ENCODE measurements at regions not wholly inside any gene's neighbourhood (a gene's known extent, or its start where the extent isn't known, plus 50 kb on each side); places are given as distances from the start of the nearest gene placed in this dataset.

DNA sequence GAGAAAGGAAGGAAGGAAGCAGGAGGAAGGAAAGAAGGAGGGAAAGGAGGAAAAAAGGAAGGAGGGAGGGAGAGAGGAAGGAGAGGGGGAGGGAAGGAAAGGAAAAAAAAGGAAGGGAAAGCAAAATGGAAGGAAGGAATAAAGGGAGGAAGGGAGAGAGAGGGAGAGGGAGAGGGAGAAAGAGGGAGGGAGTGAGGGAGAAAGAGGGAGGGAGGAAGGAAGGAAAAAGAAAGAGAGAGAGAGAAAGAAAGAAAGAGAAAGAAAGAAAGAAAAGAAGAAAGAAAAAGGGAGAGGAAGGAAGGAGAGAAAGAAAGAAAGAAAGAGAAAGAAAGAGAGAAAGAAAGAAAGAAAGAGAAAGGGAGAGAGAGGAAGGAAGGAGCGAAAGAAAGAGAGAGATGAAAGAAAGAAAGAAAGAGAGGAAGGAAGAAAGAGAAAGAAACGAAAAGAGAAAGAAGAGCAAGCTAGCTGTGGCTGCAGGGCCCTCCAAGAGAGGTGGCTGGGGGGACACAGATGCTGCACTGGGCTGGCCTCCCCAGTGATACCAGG lies 472.4 kb upstream of the MGMT start:
- FAIRE-seq, result no peak

DNA sequence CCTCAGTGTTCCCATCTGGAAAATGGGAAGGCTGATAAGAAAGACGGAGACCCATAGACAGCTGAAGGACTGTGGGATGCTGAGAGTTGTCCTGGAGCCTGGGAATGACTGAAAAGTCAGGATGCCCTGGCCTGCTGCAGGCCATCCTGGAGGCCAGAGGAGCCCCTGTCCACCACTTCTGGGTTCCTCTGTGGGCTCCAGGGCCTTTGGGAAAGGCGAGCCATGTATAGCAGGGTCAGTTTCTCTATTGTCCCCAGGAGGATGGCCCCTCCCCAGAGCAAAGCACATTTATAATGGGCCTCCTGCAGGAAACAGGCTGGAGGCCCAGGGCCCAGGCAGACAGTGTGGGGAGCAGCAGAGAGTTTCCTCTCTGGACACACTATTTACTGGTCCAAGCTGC lies 471.4 kb upstream of the MGMT start:
- no peak for FAIRE-seq

DNA sequence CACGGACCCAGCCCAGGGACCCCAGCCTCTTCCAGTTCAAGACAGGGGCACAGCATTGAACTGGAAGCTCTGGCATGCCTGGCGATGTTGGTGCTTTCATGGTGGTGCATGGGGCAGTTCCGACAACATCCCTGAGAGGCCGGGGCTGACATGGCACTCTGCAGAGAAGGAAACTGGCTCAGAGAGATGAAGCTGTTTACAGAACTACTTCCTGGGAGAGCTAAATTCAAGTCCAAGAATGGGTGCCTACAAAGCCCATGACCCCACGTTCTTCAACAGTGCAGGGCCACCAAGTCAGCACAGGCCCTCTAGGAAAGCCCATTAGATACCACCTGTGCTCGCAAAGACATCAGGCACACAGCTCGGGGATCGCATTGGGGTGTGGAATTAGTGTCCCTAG lies 470.9 kb upstream of the MGMT start:
- FAIRE-seq, result no peak

DNA sequence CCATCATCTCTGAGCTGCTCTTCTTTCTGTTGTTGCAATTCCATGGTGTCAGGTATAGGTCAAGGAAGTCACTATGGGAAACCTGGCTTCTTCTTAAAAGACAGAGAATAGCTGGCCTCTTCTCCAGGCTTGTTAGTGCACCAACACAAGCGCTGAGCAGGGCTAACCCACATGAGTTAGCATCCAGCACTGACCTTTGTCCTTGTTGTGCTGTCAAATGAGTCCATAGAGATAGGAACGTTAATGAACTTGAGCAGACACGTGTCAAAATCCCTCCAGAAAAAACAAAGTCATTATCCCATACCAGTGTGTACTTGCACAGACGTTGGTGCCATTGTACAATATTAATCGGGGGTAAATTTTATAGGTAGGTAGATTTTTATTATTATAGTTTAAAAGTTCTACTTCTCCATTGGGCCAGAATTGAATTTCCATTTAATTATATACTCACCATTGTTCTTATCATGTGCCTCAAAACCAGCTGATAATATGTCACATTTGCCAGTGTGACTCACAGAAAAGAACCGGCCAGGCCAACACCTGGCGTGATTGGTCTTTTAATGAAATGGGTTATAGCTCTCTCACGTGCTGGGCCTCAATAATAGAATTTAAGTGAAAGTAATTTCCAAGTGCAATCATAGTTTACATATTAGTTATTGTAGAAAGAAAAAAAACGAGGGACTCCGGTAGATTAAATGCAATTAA lies 468.8 kb upstream of the MGMT start:
- FAIRE-seq, result no peak

DNA sequence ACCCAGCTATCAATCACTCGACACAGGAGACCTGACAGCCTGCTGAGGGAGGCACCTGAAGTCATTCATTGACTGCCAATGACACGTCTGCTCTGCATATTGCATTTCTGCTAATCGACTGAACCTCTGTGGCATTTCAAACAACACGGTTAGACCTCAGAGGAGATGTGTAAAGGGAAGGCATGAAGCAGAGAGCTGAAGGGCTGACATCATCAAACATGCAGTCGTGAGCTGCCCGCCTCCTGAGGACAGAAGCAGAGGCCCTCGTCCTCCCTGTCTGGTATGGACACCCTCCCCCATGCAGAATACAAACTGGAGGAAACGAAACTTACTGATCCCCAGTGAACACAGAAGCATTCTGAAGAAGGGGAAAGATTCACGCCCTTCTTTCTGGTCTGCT lies 462.6 kb upstream of the MGMT start:
- no peak for FAIRE-seq

DNA sequence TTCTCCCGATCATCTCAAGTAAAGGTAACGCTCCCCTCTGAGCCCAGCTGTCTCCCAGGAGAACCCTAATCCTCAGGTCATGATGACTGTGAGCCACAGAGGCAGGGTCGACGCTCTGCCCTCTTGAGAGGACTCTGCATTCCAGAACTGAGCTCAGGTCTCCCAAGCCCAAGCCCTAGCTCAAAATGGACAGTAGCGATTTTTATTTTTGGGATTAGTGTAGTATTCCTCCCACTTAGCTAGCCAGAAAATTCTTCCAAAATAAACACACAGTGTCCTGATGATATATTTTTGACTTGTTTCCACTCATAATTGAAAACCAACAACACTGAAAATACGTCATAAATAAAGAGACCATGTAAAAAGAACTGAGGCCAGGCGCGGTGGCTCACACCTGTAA lies 462.0 kb upstream of the MGMT start:
- no peak for FAIRE-seq

DNA sequence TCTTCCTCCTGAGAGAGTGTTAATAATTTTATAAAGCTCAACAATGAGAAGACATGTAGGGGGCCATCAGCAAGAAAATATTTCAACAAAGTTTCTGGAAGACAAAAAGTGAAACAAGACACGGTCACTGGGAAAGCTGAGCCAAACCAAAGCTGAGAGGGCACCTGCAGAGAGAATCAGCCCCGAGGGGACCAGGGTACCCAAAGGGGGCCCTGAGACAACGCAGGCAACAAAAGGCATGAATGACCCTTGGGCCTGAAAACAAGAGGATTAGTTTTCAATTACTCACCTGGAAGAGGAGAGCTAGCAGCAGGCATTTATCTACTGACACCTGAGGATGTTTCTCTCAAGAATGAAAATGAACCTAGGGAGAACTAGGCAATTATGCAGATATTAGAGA lies 461.2 kb upstream of the MGMT start:
- FAIRE-seq, result no peak

DNA sequence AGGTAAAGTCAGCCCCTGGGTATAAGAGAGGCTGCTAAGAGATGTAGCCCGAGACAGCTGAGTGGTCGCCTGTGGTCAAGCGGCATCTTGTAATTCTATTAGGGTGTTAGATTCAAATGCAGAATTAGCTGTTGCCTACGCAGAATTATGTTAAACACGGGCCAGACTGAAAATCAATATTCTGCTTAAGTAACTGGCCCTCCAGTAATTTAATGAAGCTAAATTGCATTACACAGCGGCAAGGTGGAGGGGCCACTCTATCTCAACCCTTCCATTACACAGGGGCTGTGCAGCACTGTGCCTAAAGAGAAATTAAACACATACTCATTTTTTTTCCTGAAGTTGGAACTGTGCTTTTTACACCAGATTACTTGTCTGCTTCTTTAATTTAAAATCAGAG lies 448.5 kb upstream of the MGMT start:
- no peak for FAIRE-seq

DNA sequence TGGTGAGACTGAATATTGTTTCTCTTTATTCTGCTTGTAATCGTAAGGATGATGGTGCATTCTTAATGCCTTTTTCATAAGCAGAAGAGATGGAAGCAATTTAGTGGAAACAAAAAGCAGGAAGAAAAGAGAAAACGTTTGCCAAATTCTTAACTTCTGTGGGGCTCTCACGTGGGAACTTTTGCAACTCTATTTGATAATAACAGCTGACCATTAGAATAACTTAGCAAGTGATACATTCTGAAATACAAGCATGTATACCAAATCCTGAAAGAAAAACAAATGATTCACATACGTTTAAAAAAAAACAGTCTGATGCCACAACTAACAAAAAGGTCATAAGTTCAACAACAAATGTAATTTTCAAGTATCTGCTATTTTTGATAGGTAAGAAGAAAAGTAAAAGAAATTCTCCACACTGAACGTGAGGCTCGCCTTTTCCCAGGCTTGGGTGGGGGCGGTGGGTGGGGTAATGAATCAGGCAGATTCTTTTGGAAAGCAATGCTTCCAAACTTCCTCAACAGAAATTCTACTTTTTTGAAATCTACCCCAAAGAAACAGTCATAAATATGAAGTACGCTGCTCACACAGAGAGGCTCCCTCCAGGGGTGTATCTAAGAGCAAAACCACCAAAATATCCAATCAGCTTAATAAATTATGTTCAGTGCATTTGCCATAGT lies 446.2 kb upstream of the MGMT start:
- FAIRE-seq, result no peak

DNA sequence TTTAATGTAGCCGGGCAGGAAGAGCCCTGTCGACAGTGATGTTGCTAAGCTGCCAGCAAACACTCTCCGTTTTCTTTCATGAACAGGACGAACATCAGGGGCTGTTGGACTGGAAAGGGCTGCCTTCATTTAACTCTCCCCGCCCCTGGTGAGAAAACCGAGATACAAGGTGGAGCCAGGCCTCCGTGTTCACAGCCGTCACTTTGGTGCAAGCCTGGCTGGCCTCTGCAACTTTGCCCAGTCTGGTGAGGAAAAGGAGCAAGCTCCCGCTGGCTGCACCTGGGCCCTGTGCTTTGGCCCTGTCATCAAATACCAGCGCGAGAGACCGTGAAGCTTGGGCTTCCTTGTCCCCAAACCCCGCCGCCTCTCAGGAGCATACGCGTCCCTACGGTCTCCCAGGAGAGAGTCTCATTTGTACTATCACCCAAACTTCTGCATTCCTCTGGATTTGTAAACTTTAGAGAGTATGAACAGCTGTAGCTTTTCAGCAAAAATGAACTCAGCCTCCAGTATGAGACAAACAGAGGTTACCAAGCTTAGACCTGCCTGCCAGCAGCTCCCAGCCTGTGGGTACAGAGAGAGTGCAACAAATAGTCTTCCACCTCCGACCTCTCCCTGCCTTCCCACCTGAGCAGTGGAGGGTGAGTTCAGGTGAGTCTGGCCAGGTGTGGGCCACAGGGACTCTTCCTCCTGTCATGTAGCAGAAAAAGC lies 445.3 kb upstream of the MGMT start:
- no peak for FAIRE-seq

DNA sequence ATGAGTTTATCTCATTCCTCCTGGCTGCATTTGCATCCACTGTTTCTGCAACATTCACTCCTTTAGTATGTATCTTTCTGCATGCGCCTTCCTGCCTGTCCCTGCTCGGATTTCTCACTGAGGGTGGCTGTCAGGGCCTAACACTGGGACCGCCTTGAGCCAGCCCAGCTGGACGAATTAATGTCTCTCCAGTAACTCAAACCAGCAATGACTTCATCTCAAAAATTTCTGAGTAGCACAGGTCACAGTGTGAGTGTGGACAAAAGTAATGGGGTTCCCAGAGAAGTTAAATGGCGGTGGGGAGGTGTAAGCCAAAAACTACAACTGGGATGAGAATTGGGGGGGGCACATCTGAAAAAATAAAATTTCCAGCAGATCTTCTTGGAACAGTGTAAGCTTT lies 444.0 kb upstream of the MGMT start:
- FAIRE-seq, result no peak

DNA sequence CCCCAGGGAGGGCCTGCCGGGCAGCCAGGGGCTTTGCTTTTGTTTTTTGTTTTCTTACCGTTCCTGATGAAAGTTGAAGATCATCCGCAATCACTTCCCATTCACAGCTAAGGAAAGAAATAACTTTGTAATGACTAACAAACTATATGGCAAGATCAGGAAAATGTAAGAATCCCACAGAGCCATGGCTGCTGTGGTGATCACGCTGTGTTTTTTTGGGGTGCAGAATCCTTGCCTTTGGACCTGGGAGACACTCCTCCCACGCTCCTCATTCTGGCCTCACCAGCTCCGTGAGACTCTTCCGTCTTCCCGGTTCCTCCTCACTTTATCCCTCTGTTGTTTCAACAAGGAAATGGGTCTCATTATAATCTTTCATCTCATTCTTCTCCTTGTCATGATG lies 443.0 kb upstream of the MGMT start:
- no peak for FAIRE-seq

DNA sequence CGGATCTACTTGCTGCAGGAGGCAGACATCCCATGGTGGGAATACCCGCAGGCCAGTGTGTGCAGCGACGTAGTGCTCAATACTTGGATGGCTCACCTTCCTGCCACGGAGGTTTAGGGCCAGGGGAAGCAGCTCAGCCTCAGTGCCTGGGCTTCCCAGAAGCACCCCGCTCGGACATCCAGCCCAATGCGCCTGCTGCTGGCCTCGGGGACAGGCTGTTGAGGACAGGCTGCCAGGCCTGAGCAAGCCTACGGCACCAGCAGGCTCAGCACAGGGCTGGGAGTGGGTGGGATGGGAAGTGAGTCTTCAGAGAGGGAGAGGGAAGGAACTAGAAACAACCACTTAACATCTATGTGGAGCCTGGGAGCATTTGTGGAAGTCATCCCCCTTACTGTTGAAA lies 441.3 kb upstream of the MGMT start:
- FAIRE-seq, result no peak

DNA sequence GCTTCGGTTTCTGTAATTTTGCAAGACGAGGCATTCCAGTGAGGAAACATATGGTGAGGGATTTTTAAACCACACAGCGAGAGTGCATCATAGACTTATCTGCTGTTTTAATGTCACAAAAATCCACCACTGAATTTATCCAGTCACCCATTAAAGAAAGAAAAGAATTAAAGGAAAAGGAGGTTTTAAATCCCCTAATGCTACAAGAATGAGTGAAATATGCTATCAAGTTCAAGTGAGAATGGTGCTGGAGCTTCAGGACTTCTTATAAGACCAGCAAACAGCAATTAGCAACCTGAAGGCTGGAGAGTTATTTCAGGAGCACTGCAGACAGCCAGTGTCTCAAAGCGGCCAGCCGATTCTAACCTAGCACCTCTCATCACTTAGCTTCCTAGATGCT lies 439.1 kb upstream of the MGMT start:
- FAIRE-seq, result no peak

DNA sequence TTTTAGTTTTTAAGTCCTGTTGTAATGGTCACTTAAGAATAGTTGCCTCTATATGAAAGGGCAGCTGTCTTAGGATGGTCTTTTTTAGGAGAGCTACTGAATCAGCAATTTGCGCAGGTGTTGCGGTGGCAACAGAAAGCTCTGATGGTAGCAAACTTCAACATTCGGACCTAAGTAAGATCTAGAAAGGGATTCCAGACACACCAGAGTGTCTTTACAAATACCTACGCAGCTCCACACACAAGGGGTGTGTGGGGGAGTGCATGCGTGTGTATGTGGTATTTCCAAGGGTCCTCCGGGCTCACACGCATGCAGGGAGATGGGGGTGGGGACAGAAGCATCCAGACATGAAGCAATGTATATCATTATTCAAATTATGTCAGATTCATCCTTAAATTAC lies 438.6 kb upstream of the MGMT start:
- no peak for FAIRE-seq

DNA sequence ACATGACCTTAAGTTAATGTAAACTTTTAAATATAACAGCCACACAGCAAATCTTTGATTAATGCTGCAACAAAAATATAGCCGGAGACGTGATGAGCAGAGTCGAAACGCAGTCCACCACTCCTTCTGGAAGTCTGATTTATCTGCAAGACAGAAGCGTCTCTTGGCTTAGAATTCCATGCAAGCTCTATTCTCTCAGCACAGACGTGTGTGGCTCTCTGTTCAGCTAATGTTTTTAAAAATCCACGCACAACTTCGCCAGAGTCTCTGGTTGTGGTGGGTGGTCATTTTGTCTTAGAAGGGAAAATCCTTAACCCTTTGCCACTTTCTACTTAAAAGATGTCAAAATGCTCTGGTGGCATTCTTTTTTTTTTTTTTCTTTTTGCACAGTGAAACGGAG lies 438.0 kb upstream of the MGMT start:
- no peak for FAIRE-seq

DNA sequence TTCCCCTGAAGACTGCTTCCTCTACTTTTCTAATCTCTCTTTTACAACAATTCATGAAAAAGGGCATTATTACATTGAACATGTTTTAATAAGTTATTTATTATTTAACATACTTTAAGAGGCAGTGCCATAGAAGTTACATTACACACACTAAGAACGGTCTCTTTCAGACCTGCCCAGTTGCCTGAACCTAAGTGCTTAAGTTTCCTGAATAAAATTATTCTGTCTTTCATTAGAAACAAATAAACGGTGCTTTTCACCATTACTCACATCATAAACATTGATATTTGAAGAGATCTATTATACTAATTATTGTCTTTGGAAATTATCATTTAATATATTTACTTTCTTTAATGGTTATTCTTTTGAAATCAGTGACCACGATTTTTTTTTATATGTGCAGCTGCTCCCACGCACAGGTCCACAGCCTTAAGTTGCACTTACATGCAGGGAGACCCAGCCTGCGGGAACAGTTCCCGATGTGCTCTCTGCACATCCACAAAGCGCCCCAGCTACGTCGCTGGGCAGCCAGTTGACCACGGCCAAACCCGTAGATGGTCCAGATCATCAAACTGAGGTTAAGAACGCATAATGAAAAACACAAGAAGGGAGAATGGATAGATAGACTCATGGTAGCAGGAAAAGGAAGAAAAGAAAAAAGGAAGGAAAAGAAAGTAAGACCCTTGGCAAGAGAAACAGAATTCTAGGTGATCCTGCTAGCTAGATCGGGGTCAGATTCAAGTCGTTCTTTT lies 437.0 kb upstream of the MGMT start:
- no peak for FAIRE-seq

DNA sequence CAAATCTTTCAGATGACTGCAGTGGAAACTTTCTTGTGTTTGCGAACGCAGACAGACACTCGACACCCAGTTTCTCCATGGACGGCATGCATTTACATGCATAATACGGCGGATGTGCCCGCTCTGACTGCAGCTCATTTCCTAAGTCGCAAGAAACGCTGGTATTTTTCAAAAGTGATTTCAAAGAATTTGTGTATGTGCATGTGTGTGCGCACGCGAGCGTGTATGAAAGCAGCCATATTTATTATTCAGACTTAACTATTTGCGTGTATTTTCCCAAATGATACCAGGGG lies 436.5 kb upstream of the MGMT start:
- FAIRE-seq, result no peak

DNA sequence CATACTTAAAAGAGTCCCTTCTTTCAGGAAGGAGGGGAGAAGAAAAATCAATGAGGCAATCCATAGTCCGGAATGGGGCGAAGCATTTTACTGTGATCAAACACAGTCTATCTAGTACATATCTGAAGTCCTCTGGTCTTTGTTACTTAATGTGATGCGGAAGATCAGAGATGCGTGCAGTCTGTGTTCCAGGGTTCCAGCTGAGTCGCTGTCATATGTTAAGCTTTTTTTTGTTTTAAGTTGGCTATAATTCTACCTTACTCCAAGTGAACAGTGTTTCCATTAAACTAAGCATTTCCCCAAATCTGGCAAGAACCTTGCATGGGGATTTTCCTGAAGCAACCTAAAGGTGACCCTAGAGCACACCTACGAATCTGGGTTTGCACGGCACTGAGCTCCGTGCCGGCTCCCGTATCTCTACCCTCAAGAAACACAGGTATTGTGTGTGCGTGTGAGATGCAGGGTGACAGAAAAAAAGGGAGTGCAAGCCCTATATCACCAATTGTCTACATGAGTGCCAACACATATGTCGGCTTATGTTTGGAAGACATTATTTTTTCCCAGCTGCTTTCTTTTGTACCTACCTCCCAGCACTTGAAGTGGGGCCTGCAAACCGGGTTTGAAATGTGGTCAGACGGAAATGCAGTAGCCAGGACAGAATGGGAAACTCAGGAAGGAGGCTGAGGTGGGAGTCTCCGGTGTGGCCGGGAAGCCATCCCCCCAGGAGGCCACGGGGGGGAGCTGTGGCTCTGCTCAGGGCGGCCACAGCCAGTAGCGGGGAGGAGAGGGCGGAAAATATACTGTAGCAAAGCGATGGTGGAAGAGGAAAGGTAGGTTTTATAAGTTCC lies 435.8 kb upstream of the MGMT start:
- FAIRE-seq, result no peak

DNA sequence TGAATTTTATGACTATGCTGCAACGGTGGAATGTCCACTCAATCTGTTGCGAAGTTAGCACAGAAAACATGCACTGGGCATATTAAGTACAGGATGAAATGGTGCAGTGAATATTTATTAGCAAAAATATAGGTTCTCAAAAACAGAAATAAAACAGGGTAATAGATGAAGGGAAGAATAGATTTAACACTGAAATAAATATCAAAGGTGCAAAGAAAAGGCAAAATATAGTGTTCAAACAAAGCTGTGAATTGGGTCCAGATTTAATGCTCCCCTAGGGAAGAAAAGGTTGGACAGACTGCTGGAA lies 435.2 kb upstream of the MGMT start:
- FAIRE-seq, result no peak

DNA sequence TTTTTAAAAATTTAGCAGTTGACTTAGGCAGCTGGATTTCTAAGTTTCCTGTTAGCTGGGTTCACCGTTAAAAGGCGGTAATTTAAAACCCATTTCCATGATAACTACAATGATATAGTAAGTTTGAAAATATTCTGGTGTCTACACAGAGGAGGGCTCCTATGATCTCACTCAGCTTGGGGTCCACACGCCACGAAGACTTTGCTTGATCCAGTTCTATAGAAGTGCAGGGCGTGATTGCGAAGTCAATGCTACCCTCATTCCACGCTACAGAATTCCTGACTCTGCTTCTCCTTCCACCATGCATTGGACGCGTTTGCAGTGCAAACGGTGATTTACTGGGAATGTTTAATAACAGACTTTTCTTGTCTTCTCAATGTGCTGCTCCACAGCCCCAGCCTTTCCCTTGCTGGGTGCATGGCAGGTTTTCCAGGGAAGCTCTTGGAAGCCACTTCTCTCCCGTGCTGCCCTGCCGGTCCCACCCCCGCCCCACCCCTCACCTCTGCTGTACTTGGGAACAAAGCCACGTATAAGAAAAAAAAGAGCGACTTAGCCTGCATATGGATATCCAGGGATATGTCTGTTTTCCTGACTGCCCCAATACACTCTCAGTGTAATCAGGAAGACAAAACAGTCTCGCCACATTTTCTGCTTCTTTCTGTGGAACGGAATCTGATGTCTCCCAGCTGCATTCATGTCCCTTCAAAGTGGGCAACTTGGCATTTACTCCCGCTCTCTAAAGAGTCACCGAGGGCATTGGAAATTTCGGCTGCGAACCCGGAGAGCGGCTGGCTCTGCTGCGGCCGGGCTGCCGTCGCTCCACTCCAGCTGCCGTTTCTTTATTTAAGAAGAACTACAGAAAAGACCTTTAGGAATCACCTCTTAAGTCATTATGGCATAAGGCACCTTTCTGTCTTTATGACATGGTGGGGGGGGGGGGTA lies 434.4 kb upstream of the MGMT start:
- no peak for FAIRE-seq

DNA sequence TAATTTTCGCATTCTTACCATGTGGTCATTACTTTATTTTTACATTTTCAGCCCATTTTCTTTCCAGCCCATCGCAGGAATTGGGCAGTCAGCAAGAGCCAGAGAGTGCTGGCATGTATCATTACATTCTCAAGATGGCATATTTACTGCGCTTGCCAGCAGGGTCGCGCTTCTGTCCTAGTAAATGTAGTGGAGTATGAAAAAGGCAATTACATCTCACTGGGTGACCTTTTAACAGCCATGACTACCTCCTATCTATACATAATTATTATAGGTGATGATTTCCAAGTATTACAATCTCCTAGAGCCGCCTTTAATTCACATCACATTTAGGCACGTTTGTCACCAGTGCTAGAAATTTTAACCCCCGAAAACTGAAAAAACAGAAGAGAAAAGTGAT lies 433.7 kb upstream of the MGMT start:
- no peak for FAIRE-seq

All from A204.1 (cell line).